A673 (cell line): ENCODE measurements at regions not wholly inside any gene's neighbourhood (a gene's known extent, or its start where the extent isn't known, plus 50 kb on each side); places are given as distances from the start of the nearest gene placed in this dataset.

Experiments used
- BruUV-seq: library from RNA; stranded (reverse); fragments of 400-500 nt; replicated peaks from 2 replicates; lab custom pipeline; 2021; lab: Mats Ljungman, UMichigan
- CTCF ChIA-PET: fragments of 300-600 bp; sonication (Branson Sonifier 250); formaldehyde crosslinking; loops from one replicate; lab custom pipeline; 2022; ENCODE audit warnings: antibody characterized with exemption; lab: Charles Lee
- POLR2A ChIA-PET: fragments of 300-600 bp; sonication (Branson Sonifier 250); formaldehyde crosslinking; loops from one replicate; lab custom pipeline; 2022; ENCODE audit warnings: antibody characterized with exemption; ENCODE audit not compliant: low non-redundant PET; lab: Charles Lee
- DNase-seq: peaks from one replicate; pipeline ENCODE4 v3.0.0-alpha.2; 2015; ENCODE audit warnings: low spot score
- H3K27ac ChIP-seq: fragments of 200-600 bp; sonication (generic); 2 replicates; pipeline ENCODE4 v1.5.1; 2016; ENCODE audit warnings: mixed run types, low read depth, mild to moderate bottlenecking, mixed read lengths, antibody characterized with exemption, low read length; ENCODE audit not compliant: poor library complexity, severe bottlenecking
- H3K27me3 ChIP-seq: fragments of 200-600 bp; sonication (generic); replicated peaks from 2 replicates; pipeline ENCODE4 v1.6.1; 2017; ENCODE audit warnings: mixed run types, low read depth, mild to moderate bottlenecking, mixed read lengths, antibody characterized with exemption, low read length; ENCODE audit not compliant: insufficient read depth, poor library complexity
- H3K36me3 ChIP-seq: fragments of 200-600 bp; sonication (generic); 2 replicates; pipeline ENCODE4 v1.6.1; 2016; ENCODE audit warnings: mixed run types, mild to moderate bottlenecking, mixed read lengths, antibody characterized with exemption, low read length; ENCODE audit not compliant: insufficient read depth, poor library complexity, severe bottlenecking
- H3K4me1 ChIP-seq: fragments of 200-600 bp; sonication (generic); 2 replicates; pipeline ENCODE4 v1.6.1; 2017; ENCODE audit warnings: mixed run types, mild to moderate bottlenecking, mixed read lengths, antibody characterized with exemption, low read length; ENCODE audit not compliant: insufficient read depth, poor library complexity, severe bottlenecking
- H3K4me3 ChIP-seq: fragments of 200-600 bp; sonication (generic); 2 replicates; pipeline ENCODE4 v1.5.1; 2016; ENCODE audit warnings: low read depth, mixed run types, mild to moderate bottlenecking, mixed read lengths, low read length; ENCODE audit not compliant: poor library complexity, severe bottlenecking
- H3K9me3 ChIP-seq: fragments of 200-600 bp; sonication (generic); 2 replicates; pipeline ENCODE4 v1.6.1; 2016; ENCODE audit warnings: mixed run types, low read depth, mild to moderate bottlenecking, mixed read lengths, antibody characterized with exemption, low read length; ENCODE audit not compliant: poor library complexity, severe bottlenecking
- CTCF ChIP-seq: fragments of 300-800, 200-600 bp; sonication (generic); conservative IDR thresholded peaks from 2 replicates; pipeline ENCODE4 v1.5.1; 2017; ENCODE audit warnings: low read depth, mild to moderate bottlenecking, antibody characterized with exemption, low read length, moderate library complexity, mixed read lengths
- EZH2 ChIP-seq: fragments of 200-600 bp; sonication (generic); IDR thresholded peaks from 2 replicates; pipeline ENCODE4 v1.6.1; 2017; ENCODE audit warnings: borderline replicate concordance, low read depth, mild to moderate bottlenecking, mixed read lengths, antibody characterized with exemption, low read length; ENCODE audit not compliant: poor library complexity, severe bottlenecking
- intact Hi-C: fragments of 100-400 bp; cut with micrococcal nuclease; formaldehyde crosslinking; loops from one replicate; pipeline ENCODE4 v1.10.0; 2022; ENCODE audit not compliant: unreplicated experiment

- Histone ChIP-seq H3K9me3 (no peaks in the 10 kb centered on the region), H3K27ac (no peak overlapping the region), H3K36me3 (no peaks in the 10 kb centered on the region), H3K27me3 (no peaks in the 10 kb centered on the region), H3K4me3 (no peak overlapping the region), H3K4me1 (no peaks in the 10 kb centered on the region)
- ChIA-PET POLR2A (no interaction called here), CTCF (no interaction called here)
- TF ChIP-seq CTCF (no peak), EZH2 (no peak)
- BruUV-seq: no TSS peak
- intact Hi-C loops: no loop called here
- no peak for DNase-seq
Observed at GRCh38 chr2:417662-418061, 129.8 kb upstream of the ALKAL2 start.

GRCh38 chr2:417006-417405 is 129.1 kb upstream of the ALKAL2 start:
- Histone ChIP-seq H3K27ac (no peak overlapping the region), H3K27me3 (no peaks in the 10 kb centered on the region), H3K9me3 (no peaks in the 10 kb centered on the region), H3K36me3 (no peaks in the 10 kb centered on the region), H3K4me1 (no peaks in the 10 kb centered on the region), H3K4me3 (no peak overlapping the region)
- DNase-seq: no peak
- intact Hi-C loops: no loop called here
- ChIA-PET CTCF (no interaction called here), POLR2A (no interaction called here)
- no TSS peak for BruUV-seq
- no peak for TF ChIP-seq EZH2
- TF ChIP-seq CTCF: no peak

GRCh38 chr2:415986-416610 is 128.2 kb upstream of the ALKAL2 start:
- no peaks in the 10 kb centered on the region for H3K9me3 ChIP-seq
- no peak overlapping the region for H3K4me3 ChIP-seq
- H3K27ac ChIP-seq: no peak overlapping the region
- H3K36me3 ChIP-seq: no peaks in the 10 kb centered on the region
- POLR2A ChIA-PET: no interaction called here
- H3K4me1 ChIP-seq: no peaks in the 10 kb centered on the region
- intact Hi-C loops: no loop called here
- no peak for DNase-seq
- TF ChIP-seq EZH2 (no peak), CTCF (no peak)
- CTCF ChIA-PET: no interaction called here
- H3K27me3 ChIP-seq: no peaks in the 10 kb centered on the region
- BruUV-seq: no TSS peak
